Loucy (cell line): ENCODE measurements at regions not wholly inside any gene's neighbourhood (a gene's known extent, or its start where the extent isn't known, plus 50 kb on each side); places are given as distances from the start of the nearest gene placed in this dataset.
"Not testable (repeated sequence)": the region's sequence is repeated elsewhere in the genome, so short reads cannot be mapped to it uniquely, and the experiment has no call there.

ENCODE experiments used
- H2AFZ ChIP-seq: fragments of 200-600 bp; sonication (generic); 2 replicates; pipeline ENCODE4 v1.6.0; 2016; ENCODE audit warnings: antibody characterized with exemption, mild to moderate bottlenecking, low read length, moderate library complexity
- H3F3A ChIP-seq: fragments of 200-600 bp; 2 replicates; pipeline ENCODE4 v1.6.0; 2016; ENCODE audit warnings: antibody characterized with exemption, low read depth, mild to moderate bottlenecking
- H3K27me3 ChIP-seq: fragments of 200-600 bp; sonication (generic); 2 replicates; pipeline ENCODE4 v1.6.1; 2014; ENCODE audit warnings: low read length, mild to moderate bottlenecking; ENCODE audit not compliant: insufficient read depth, poor library complexity, severe bottlenecking
- H3K36me3 ChIP-seq: fragments of 200-600 bp; sonication (generic); 2 replicates; pipeline ENCODE4 v1.6.1; 2016; ENCODE audit warnings: low read length; ENCODE audit not compliant: insufficient read depth
- H3K4me1 ChIP-seq: fragments of 200-600 bp; sonication (generic); 2 replicates; pipeline ENCODE4 v1.5.1; 2014; ENCODE audit warnings: low read length, mild to moderate bottlenecking; ENCODE audit not compliant: insufficient read depth, poor library complexity, severe bottlenecking
- H3K4me2 ChIP-seq: fragments of 200-600 bp; sonication (generic); 2 replicates; pipeline ENCODE4 v1.6.0; 2014; ENCODE audit warnings: antibody characterized with exemption, low read length, low read depth, mild to moderate bottlenecking; ENCODE audit not compliant: poor library complexity, severe bottlenecking
- H3K4me3 ChIP-seq: fragments of 200-600 bp; sonication (generic); 2 replicates; pipeline ENCODE4 v1.5.1; 2014; ENCODE audit warnings: low read length, mild to moderate bottlenecking, mixed read lengths; ENCODE audit not compliant: poor library complexity, severe bottlenecking
- H3K79me2 ChIP-seq: fragments of 200-600 bp; sonication (generic); 2 replicates; pipeline ENCODE4 v1.6.1; 2014; ENCODE audit warnings: low read length; ENCODE audit not compliant: insufficient read depth
- H3K9ac ChIP-seq: fragments of 200-600 bp; sonication (generic); 2 replicates; pipeline ENCODE4 v1.6.0; 2014; ENCODE audit warnings: mild to moderate bottlenecking, low read depth, low read length, moderate library complexity; ENCODE audit not compliant: poor library complexity, severe bottlenecking
- H3K9me2 ChIP-seq: fragments of 200-600 bp; sonication (generic); replicated peaks from 2 replicates; pipeline ENCODE4 v1.6.1; 2016; ENCODE audit warnings: low read depth, low read length, mixed read lengths
- H3K9me3 ChIP-seq: fragments of 200-600 bp; sonication (generic); 2 replicates; pipeline ENCODE4 v1.6.1; 2014; ENCODE audit warnings: mild to moderate bottlenecking, antibody characterized with exemption, low read length, low read depth; ENCODE audit not compliant: insufficient read depth
- H4K20me1 ChIP-seq: fragments of 200-600 bp; sonication (generic); 2 replicates; pipeline ENCODE4 v1.6.0; 2014; ENCODE audit warnings: antibody characterized with exemption, low read length, mild to moderate bottlenecking; ENCODE audit not compliant: insufficient read depth, poor library complexity, severe bottlenecking
- EZH2phosphoT487 ChIP-seq: fragments of 200-600 bp; IDR thresholded peaks from 2 replicates; pipeline ENCODE4 v1.6.1; 2018; ENCODE audit warnings: antibody characterized with exemption, mild to moderate bottlenecking, moderate library complexity, borderline replicate concordance
- TF ChIP-seq, protein P1 (sequence below): fragments of 200-600 bp; sonication (generic); conservative IDR thresholded peaks from 2 replicates; pipeline ENCODE4 v1.5.1; 2014; ENCODE audit warnings: mild to moderate bottlenecking, antibody characterized with exemption, low read length

DNA sequence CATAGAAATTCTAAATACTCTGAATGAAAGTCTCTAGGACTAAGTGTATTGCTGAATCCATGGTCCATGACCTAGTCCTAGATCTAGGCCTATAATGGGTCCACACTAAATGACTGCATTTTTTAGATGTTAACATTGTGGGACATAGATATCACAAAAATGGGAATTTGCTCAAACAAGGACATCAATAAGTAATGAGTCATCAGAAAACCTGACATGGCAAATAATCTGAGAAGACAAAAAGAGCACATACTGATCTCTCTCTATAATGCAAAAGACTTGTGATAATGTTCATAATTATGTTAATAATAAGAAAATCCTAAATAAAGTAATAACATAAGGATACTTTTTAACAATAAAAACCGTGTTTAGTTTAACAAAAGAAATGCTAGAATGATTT lies 1168.4 kb downstream of the FSCB start:
- Histone ChIP-seq H3K4me3 (no peak overlapping the region), H3F3A (no peaks in the 10 kb centered on the region), H3K9ac (no peak overlapping the region)

DNA sequence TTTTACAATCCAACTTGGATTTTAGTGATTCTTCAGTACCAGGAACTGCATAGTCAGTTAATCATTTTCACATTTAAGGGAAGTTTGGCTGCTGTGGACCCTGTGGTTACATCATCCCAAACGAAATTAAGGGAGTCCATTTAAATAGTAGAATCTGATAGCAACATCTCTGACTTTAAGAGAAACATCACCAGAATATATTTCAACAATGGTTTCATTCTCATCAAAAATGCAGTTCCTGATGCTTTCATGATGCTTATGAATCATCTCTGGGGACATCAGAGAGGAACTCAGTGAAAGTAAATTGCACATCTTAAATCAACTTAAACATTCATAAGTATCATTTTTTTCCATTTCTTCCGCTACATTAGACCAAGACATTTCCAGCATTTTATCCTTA lies 1170.7 kb downstream of the FSCB start:
- H3K4me3 ChIP-seq: no peak overlapping the region
- H3K4me2 ChIP-seq: no peak overlapping the region
- TF ChIP-seq EZH2phosphoT487: no peak
- TF ChIP-seq, protein P1, sequence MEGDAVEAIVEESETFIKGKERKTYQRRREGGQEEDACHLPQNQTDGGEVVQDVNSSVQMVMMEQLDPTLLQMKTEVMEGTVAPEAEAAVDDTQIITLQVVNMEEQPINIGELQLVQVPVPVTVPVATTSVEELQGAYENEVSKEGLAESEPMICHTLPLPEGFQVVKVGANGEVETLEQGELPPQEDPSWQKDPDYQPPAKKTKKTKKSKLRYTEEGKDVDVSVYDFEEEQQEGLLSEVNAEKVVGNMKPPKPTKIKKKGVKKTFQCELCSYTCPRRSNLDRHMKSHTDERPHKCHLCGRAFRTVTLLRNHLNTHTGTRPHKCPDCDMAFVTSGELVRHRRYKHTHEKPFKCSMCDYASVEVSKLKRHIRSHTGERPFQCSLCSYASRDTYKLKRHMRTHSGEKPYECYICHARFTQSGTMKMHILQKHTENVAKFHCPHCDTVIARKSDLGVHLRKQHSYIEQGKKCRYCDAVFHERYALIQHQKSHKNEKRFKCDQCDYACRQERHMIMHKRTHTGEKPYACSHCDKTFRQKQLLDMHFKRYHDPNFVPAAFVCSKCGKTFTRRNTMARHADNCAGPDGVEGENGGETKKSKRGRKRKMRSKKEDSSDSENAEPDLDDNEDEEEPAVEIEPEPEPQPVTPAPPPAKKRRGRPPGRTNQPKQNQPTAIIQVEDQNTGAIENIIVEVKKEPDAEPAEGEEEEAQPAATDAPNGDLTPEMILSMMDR: no peak
- H3K27me3 ChIP-seq: no peaks in the 10 kb centered on the region
- no peaks in the 10 kb centered on the region for H3K79me2 ChIP-seq
- H2AFZ ChIP-seq: no peak overlapping the region
- H3K9me3 ChIP-seq: no peaks in the 10 kb centered on the region
- no peaks in the 10 kb centered on the region for H3F3A ChIP-seq
- H3K4me1 ChIP-seq: no peaks in the 10 kb centered on the region
- no peak overlapping the region for H3K9ac ChIP-seq
- no peaks in the 10 kb centered on the region for H3K9me2 ChIP-seq
- no peaks in the 10 kb centered on the region for H4K20me1 ChIP-seq
- no peaks in the 10 kb centered on the region for H3K36me3 ChIP-seq

More for the DNA sequence above, 1168.4 kb downstream of the FSCB start:
- TF ChIP-seq EZH2phosphoT487: no peak
- TF ChIP-seq, protein P1: no peak
- no peaks in the 10 kb centered on the region for H4K20me1 ChIP-seq
- no peak overlapping the region for H3K4me2 ChIP-seq
- H2AFZ ChIP-seq: no peak overlapping the region
- no peaks in the 10 kb centered on the region for H3K9me2 ChIP-seq
- H3K27me3 ChIP-seq: no peaks in the 10 kb centered on the region
- no peaks in the 10 kb centered on the region for H3K4me1 ChIP-seq
- no peaks in the 10 kb centered on the region for H3K36me3 ChIP-seq
- no peaks in the 10 kb centered on the region for H3K79me2 ChIP-seq
- no peaks in the 10 kb centered on the region for H3K9me3 ChIP-seq

DNA sequence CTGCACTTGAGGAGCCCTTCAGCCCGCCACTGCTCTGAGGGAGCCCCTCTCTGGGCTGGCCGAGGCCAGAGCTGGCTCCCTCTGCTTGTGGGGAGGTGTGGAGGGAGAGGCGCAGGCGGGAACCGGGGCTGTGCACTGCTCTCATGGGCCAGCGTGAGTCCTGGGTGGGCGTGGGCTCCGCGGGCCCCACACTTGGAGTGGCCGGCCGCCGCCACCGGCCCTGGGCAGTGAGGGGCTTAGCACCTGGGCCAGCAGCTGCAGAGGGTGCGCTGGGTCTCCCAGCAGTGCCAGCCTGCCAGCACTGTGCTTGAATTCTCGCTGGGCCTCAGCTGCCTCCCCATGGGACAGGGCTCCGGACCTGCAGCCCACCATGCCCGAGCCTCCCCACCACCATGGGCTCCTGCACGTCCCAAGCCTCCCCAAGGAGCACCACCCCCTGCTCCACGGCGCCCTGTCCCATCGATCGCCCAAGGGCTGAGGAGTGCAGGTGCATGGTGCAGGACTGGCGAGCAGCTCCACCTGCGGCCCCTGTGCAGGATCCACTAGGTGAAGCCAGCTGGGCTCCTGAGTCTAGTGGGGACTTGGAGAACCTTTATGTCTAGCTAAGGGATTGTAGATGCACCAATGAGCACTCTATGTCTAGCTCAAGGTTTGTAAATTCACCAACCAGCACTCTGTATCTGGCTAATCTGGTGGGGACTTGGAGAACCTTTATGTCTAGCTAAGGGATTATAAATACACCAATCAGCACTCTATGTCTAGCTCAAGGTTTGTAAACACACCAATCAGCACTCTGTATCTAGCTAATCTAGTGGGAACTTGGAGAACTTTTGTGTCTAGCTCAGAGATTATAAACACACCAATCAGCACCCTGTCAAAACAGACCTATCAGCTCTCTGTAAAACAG lies 1180.3 kb downstream of the FSCB start:
- not testable (repeated sequence) for H3K79me2 ChIP-seq, H3K9ac ChIP-seq, H3K4me3 ChIP-seq, H2AFZ ChIP-seq, H3K36me3 ChIP-seq, H3K27me3 ChIP-seq, H3K9me2 ChIP-seq, H4K20me1 ChIP-seq, H3K9me3 ChIP-seq, H3K4me2 ChIP-seq, H3K4me1 ChIP-seq, H3F3A ChIP-seq

GRCh38 chr14:43316427-43316826 lies 1190.7 kb downstream of the FSCB start:
- Histone ChIP-seq H3K79me2 (no peaks in the 10 kb centered on the region), H3K9ac (no peak overlapping the region), H3K4me3 (no peak overlapping the region), H4K20me1 (no peaks in the 10 kb centered on the region), H3K4me1 (no peaks in the 10 kb centered on the region), H3K36me3 (no peaks in the 10 kb centered on the region), H3K4me2 (no peak overlapping the region), H3F3A (no peaks in the 10 kb centered on the region), H3K9me2 (no peaks in the 10 kb centered on the region), H2AFZ (no peak overlapping the region), H3K9me3 (no peaks in the 10 kb centered on the region), H3K27me3 (no peaks in the 10 kb centered on the region)
- TF ChIP-seq, protein P1: no peak
- no peak for TF ChIP-seq EZH2phosphoT487
